LNCAP (cell line): ENCODE measurements at regions not wholly inside any gene's neighbourhood (a gene's known extent, or its start where the extent isn't known, plus 50 kb on each side); places are given as distances from the start of the nearest gene placed in this dataset.

Source experiments
- TF ChIP-seq, protein P1 (sequence below): fragments of 450-650 bp; IDR thresholded peaks from 2 replicates; pipeline ENCODE4 v1.5.1; 2017; ENCODE audit warnings: mild to moderate bottlenecking

- TF ChIP-seq, protein P1, sequence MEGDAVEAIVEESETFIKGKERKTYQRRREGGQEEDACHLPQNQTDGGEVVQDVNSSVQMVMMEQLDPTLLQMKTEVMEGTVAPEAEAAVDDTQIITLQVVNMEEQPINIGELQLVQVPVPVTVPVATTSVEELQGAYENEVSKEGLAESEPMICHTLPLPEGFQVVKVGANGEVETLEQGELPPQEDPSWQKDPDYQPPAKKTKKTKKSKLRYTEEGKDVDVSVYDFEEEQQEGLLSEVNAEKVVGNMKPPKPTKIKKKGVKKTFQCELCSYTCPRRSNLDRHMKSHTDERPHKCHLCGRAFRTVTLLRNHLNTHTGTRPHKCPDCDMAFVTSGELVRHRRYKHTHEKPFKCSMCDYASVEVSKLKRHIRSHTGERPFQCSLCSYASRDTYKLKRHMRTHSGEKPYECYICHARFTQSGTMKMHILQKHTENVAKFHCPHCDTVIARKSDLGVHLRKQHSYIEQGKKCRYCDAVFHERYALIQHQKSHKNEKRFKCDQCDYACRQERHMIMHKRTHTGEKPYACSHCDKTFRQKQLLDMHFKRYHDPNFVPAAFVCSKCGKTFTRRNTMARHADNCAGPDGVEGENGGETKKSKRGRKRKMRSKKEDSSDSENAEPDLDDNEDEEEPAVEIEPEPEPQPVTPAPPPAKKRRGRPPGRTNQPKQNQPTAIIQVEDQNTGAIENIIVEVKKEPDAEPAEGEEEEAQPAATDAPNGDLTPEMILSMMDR, result no peak
These were observed 492.4 kb upstream of the ACVR2A start for GRCh38 chr2:147352264-147353071.

- TF ChIP-seq, protein P1, result no peak
These were observed 493.0 kb upstream of the ACVR2A start for GRCh38 chr2:147351784-147352183.

DNA sequence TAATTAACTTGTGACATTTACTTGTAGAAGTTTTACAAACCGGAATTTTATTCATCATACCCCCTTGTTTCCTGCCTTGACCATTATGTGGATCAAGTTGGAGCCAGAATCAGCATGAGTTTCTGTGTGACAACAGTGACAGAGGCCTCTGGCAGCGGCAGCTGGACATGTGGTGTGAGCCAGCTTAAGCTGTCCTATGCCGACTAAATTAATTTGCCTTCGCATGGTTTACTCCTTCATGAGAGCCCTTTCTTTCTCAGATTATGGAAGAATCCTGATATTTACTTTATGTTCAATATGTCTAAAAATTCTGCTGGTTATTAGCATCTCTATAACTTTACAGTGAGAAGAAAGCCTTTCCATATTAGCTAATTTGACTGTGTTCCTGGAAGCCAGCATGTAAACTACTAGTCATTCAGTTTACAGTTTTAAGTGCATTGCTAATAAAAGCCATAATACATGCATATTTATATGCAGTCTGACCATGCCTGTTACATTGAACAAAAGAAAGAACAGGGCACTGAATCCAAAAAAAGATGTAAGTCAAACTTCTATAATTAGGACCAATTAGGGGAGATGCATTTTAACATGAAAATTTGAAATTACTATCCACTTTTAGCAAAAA is 495.8 kb upstream of the ACVR2A start:
- TF ChIP-seq, protein P1, result no peak

- TF ChIP-seq, protein P1, result no peak
These were observed 498.7 kb upstream of the ACVR2A start for GRCh38 chr2:147346142-147346541.

GRCh38 chr2:147345246-147345645 is 499.6 kb upstream of the ACVR2A start:
- TF ChIP-seq, protein P1, result no peak

GRCh38 chr2:147342329-147342728 is 502.5 kb upstream of the ACVR2A start:
- TF ChIP-seq, protein P1, result no peak

DNA sequence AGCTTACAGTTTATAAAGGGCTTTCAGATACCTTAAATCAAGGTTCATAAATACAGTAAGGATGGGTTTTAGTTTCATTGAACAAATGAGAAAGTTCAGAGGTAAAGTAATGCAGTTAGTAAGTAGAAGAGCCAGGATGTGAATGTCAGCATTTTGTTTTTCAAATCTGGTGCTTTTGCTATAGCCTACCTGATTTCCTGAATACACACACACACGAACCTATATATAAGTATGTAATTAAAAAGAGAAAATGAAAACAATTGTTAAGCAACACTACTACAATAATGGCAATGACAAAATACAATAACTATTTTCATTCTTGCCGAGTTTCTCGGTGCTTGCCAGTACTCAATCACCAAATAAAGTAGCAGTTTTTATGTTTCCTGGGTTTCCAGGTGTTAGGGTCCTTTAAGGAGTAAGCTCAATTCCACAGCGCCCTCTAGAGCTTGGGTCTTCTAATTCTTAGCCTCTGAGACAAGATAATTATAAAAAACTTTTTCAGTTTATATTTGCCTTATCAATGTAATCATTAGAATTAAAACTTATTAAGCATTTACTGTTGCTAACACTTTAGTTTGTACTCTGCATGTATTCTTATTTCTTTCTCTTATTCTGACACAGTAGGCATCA is 512.9 kb upstream of the ACVR2A start:
- TF ChIP-seq, protein P1, result peak; percentile 65
